ENCODE measurements at regions not wholly inside any gene's neighbourhood (a gene's known extent, or its start where the extent isn't known, plus 50 kb on each side); places are given as distances from the start of the nearest gene placed in this dataset.

DNA sequence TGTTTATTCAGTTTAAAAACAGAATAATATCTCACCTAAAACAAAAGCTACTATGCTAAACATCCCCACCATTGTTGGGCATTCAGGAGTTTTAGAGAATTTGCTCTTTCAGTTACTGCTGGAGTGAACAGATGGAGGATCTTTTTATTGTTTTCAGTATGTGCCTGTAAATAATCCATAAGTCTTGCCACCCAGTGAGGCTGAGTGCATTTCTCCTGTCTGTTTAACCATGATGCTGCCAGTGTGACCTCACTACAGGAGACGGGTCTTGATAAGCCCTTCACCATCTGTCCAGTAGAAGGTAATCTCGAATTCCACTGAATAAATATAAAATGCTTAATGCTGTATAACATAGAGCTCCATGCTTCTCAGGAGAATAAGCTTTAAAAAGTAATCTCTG, 430.9 kb downstream of the POM121L12 start:
- DNase-seq = no peak
- Histone ChIP-seq H3K27me3 (no peaks in the 10 kb centered on the region), H3K36me3 (replicated peaks in 1 of 2) (no peaks in the 10 kb centered on the region), H3K4me1 (replicated peaks in 1 of 2) (peaks cover 4 to 15% of the 10 kb centered on the region in 2 donors), H3K4me3 (no peak overlapping the region), H3K9me3 (replicated peaks in 1 of 3) (no peaks in the 10 kb centered on the region), H3K27ac (no peak overlapping the region)
- intact Hi-C loops (cut with DNase I) = no loop called here
- WGBS, 4 donors = 67 to 86% (median 75%) methylated on average over 2 of the region's 2 CpGs
- TF ChIP-seq, protein P1, sequence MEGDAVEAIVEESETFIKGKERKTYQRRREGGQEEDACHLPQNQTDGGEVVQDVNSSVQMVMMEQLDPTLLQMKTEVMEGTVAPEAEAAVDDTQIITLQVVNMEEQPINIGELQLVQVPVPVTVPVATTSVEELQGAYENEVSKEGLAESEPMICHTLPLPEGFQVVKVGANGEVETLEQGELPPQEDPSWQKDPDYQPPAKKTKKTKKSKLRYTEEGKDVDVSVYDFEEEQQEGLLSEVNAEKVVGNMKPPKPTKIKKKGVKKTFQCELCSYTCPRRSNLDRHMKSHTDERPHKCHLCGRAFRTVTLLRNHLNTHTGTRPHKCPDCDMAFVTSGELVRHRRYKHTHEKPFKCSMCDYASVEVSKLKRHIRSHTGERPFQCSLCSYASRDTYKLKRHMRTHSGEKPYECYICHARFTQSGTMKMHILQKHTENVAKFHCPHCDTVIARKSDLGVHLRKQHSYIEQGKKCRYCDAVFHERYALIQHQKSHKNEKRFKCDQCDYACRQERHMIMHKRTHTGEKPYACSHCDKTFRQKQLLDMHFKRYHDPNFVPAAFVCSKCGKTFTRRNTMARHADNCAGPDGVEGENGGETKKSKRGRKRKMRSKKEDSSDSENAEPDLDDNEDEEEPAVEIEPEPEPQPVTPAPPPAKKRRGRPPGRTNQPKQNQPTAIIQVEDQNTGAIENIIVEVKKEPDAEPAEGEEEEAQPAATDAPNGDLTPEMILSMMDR (IDR thresholded peaks at IDR 0.05) = no peak
- TF ChIP-seq POLR2A (IDR thresholded peaks at IDR 0.05) = no peak

DNA sequence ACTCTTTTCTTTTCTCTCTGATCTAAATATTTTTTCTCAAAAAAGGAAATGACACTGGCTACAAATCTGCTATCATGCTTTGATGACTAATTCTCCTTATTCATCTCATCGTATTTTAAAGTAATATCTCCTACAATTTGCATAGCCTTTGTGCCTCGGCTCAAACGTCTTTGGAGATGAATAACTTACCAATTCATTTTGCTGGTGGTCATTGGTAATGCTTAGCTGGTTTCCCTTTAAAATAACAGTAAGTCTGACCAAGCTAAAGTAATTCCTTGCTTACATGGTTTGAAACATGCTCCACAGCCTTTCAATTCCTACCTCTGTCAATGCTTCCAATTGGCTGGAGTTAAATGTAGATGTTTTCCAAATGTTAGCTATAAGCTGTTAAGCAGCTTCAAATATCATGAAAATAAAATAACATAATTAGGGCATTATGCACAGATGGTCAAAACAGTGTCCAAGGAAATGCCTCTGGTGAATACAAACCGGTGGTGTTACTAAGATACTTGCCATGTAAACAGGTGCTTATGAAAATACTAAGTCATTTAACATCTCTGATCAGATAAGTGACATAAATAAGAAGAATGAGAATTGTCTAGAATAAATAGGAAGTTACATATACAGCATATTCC, 435.0 kb downstream of the POM121L12 start:
- intact Hi-C loops (cut with DNase I) = no loop called here
- WGBS, 4 donors = 35 to 46% (median 41%) methylated on average over 4 of the region's 4 CpGs
- Histone ChIP-seq H3K27me3 (no peaks in the 10 kb centered on the region), H3K36me3 (replicated peaks in 1 of 2) (no peaks in the 10 kb centered on the region), H3K4me1 (replicated peaks in 1 of 2) (peaks cover 4 to 15% of the 10 kb centered on the region in 2 donors), H3K4me3 (no peak overlapping the region), H3K9me3 (replicated peaks in 1 of 3) (no peaks in the 10 kb centered on the region), H3K27ac (no peak overlapping the region)
- TF ChIP-seq, protein P1 (IDR thresholded peaks at IDR 0.05) = no peak
- no peak for TF ChIP-seq POLR2A (IDR thresholded peaks at IDR 0.05)
- no peak for DNase-seq

DNA sequence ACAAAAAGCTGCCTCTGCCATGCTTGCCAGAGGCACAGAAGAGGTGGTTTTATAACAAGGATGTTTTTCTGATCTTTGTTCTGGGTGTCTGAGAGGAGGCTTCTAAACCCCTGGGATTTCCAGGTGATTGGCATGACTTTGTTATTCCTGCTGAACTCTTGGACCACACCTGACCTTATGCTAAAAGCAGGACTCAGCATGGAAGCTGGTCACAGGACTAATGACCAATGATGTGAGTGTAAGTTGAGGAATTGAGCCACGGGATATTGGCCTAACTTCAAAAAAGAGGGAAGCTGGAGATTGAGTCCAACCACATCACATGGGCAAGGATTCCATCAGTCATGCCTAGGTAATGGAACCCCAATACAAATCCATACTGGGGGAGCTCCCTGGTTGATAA, 437.9 kb downstream of the POM121L12 start:
- TF ChIP-seq, protein P1 (IDR thresholded peaks at IDR 0.05) = no peak
- TF ChIP-seq POLR2A (IDR thresholded peaks at IDR 0.05) = no peak
- H3K27ac ChIP-seq = no peak overlapping the region
- H3K36me3 ChIP-seq (replicated peaks in 1 of 2) = no peaks in the 10 kb centered on the region
- intact Hi-C loops (cut with DNase I) = no loop called here
- peaks cover 4 to 15% of the 10 kb centered on the region in 2 donors for H3K4me1 ChIP-seq (replicated peaks in 1 of 2)
- H3K4me3 ChIP-seq = no peak overlapping the region
- DNase-seq = no peak
- WGBS, 4 donors = 38 to 100% (median 49%) methylated on average over 1 of the region's 1 CpG
- no peaks in the 10 kb centered on the region for H3K9me3 ChIP-seq (replicated peaks in 1 of 3)
- no peaks in the 10 kb centered on the region for H3K27me3 ChIP-seq

DNA sequence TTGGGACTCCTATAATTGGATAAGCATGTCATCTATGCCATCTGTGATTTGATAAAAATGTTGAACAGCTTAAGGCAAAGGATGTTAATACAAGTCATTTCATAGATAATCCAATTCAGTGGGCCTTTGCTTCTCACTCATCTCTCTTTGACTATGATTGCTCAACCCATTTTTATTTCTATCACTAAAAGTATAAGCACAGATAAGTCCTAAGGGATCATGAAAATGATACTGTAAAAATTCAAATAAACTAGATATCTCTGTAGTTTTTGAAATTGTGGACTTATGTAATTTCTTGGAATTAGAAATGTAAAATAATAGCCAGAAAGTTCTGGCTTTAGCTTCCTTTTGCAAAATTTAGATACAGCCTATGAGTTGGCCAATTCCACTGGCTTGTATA, 440.3 kb downstream of the POM121L12 start:
- no peaks in the 10 kb centered on the region for H3K36me3 ChIP-seq (replicated peaks in 1 of 2)

More for the DNA sequence above, 440.3 kb downstream of the POM121L12 start:
- H3K4me3 ChIP-seq = no peak overlapping the region
- H3K27me3 ChIP-seq = no peaks in the 10 kb centered on the region
- H3K4me1 ChIP-seq (replicated peaks in 1 of 2) = peaks cover 0 to under 1% of the 10 kb centered on the region in 2 donors
- intact Hi-C loops (cut with DNase I) = no loop called here
- no peak overlapping the region for H3K27ac ChIP-seq
- DNase-seq = no peak
- TF ChIP-seq, protein P1 (IDR thresholded peaks at IDR 0.05) = no peak
- no peak for TF ChIP-seq POLR2A (IDR thresholded peaks at IDR 0.05)
- H3K9me3 ChIP-seq (replicated peaks in 1 of 3) = no peaks in the 10 kb centered on the region
